ENCODE measurements at regions not wholly inside any gene's neighbourhood (a gene's known extent, or its start where the extent isn't known, plus 50 kb on each side); places are given as distances from the start of the nearest gene placed in this dataset.

DNA sequence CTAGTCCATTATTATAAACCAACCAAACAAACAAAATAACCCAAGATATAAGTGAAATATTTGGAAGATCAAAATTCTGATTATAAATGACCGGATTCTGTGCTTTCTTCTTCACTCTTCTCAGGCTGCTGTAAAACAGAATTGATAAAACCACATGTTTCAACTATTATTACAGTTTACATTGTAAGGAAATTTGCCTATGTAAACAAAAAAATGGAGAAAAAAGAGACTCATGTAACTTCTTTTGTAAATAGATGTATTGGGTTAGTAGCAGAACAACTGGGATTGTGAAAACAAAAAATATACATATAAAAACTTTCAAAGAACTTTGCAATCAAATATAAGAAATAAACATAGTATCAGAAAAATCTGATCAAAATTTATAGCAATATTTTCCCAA is 295.2 kb upstream of the CCDC179 start:
- Histone ChIP-seq H3K4me2 (ENCODE audit: control insufficient read depth, extremely low read depth, insufficient read depth, low read depth, low read length) (no peak overlapping the region), H4K20me1 (ENCODE audit: control insufficient read depth, extremely low read depth, insufficient read depth, low read length) (no peaks in the 10 kb centered on the region), H2AFZ (ENCODE audit: control insufficient read depth, low read length) (no peak overlapping the region), H3K4me1 (ENCODE audit: control insufficient read depth, extremely low read depth, insufficient read depth, low read length) (no peaks in the 10 kb centered on the region), H3K79me2 (ENCODE audit: control insufficient read depth, insufficient read depth, low read length) (no peaks in the 10 kb centered on the region), H3K9me1 (ENCODE audit: control insufficient read depth, extremely low read depth, insufficient read depth, low read length) (no peaks in the 10 kb centered on the region), H3K27me3 (ENCODE audit: control insufficient read depth, extremely low read depth, insufficient read depth, low read length) (no peaks in the 10 kb centered on the region), H3K27ac (ENCODE audit: control insufficient read depth, insufficient read depth, low read length) (no peak overlapping the region), H3K4me3 (ENCODE audit: control insufficient read depth in 2 of 3, extremely low read depth in 1 of 3, insufficient read depth in 2 of 3, low read depth in 1 of 3, low read length in 3 of 3) (no peak overlapping the region), H3K36me3 (ENCODE audit: control insufficient read depth in 2 of 2, extremely low read depth in 1 of 2, insufficient read depth in 2 of 2, low read length in 2 of 2) (no peaks in the 10 kb centered on the region), H3K9ac (ENCODE audit: control insufficient read depth, extremely low read depth, insufficient read depth, low read length) (no peak overlapping the region), H3K9me3 (ENCODE audit: control insufficient read depth, low read depth, low read length) (no peaks in the 10 kb centered on the region)
- no peak for TF ChIP-seq EZH2 (IDR thresholded peaks at IDR 0.05; ENCODE audit: low read length)
- TF ChIP-seq, protein P1, sequence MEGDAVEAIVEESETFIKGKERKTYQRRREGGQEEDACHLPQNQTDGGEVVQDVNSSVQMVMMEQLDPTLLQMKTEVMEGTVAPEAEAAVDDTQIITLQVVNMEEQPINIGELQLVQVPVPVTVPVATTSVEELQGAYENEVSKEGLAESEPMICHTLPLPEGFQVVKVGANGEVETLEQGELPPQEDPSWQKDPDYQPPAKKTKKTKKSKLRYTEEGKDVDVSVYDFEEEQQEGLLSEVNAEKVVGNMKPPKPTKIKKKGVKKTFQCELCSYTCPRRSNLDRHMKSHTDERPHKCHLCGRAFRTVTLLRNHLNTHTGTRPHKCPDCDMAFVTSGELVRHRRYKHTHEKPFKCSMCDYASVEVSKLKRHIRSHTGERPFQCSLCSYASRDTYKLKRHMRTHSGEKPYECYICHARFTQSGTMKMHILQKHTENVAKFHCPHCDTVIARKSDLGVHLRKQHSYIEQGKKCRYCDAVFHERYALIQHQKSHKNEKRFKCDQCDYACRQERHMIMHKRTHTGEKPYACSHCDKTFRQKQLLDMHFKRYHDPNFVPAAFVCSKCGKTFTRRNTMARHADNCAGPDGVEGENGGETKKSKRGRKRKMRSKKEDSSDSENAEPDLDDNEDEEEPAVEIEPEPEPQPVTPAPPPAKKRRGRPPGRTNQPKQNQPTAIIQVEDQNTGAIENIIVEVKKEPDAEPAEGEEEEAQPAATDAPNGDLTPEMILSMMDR (optimal IDR thresholded peaks at IDR 0.05 in 1 of 3, IDR thresholded peaks at IDR 0.05 in 1 of 3, conservative IDR thresholded peaks at IDR 0.05 in 1 of 3; ENCODE audit: extremely low read depth in 1 of 3, insufficient read depth in 2 of 3, low read length in 3 of 3), result no peak
- FAIRE-seq, result no peak
- DNase-seq (ENCODE audit: low read depth, low spot score), result no peak
- dilution Hi-C loops (cut with MboI; ENCODE audit: extremely low pct_ligation_motif_present, low sequenced_read_pairs), result no loop called here

DNA sequence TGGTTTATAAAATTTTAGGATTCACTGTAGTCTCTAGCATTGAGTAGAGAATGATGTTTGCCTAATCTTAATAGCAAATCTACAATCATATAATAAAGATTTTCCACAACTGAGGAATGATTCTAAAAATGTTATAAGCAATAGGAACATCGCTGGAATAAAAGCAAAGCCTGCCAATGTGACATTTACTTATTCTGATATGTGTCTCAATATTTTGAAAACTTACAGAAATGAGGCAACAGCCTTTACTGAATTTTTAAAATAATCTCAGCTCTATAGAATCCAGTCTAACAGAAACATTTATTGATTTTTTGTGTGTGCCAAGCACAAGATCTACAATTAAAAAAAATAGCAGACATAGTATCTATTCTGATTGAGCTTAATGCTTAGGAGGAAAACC is 303.7 kb upstream of the CCDC179 start:
- no peak overlapping the region for H3K9ac ChIP-seq (ENCODE audit: control insufficient read depth, extremely low read depth, insufficient read depth, low read length)
- H3K4me3 ChIP-seq (ENCODE audit: control insufficient read depth in 2 of 3, extremely low read depth in 1 of 3, insufficient read depth in 2 of 3, low read depth in 1 of 3, low read length in 3 of 3), result no peak overlapping the region
- H4K20me1 ChIP-seq (ENCODE audit: control insufficient read depth, extremely low read depth, insufficient read depth, low read length), result no peaks in the 10 kb centered on the region
- TF ChIP-seq EZH2 (IDR thresholded peaks at IDR 0.05; ENCODE audit: low read length), result no peak
- TF ChIP-seq, protein P1 (optimal IDR thresholded peaks at IDR 0.05 in 1 of 3, IDR thresholded peaks at IDR 0.05 in 1 of 3, conservative IDR thresholded peaks at IDR 0.05 in 1 of 3; ENCODE audit: extremely low read depth in 1 of 3, insufficient read depth in 2 of 3, low read length in 3 of 3), result no peak
- dilution Hi-C loops (cut with MboI; ENCODE audit: extremely low pct_ligation_motif_present, low sequenced_read_pairs), result no loop called here
- FAIRE-seq (no peak), DNase-seq (ENCODE audit: low read depth, low spot score) (no peak)
- H3K4me1 ChIP-seq (ENCODE audit: control insufficient read depth, extremely low read depth, insufficient read depth, low read length), result no peaks in the 10 kb centered on the region
- H3K79me2 ChIP-seq (ENCODE audit: control insufficient read depth, insufficient read depth, low read length), result no peaks in the 10 kb centered on the region
- no peaks in the 10 kb centered on the region for H3K9me1 ChIP-seq (ENCODE audit: control insufficient read depth, extremely low read depth, insufficient read depth, low read length)
- H3K36me3 ChIP-seq (ENCODE audit: control insufficient read depth in 2 of 2, extremely low read depth in 1 of 2, insufficient read depth in 2 of 2, low read length in 2 of 2), result no peaks in the 10 kb centered on the region
- H2AFZ ChIP-seq (ENCODE audit: control insufficient read depth, low read length), result no peak overlapping the region
- H3K4me2 ChIP-seq (ENCODE audit: control insufficient read depth, extremely low read depth, insufficient read depth, low read depth, low read length), result no peak overlapping the region
- no peak overlapping the region for H3K27ac ChIP-seq (ENCODE audit: control insufficient read depth, insufficient read depth, low read length)
- H3K27me3 ChIP-seq (ENCODE audit: control insufficient read depth, extremely low read depth, insufficient read depth, low read length), result no peaks in the 10 kb centered on the region
- H3K9me3 ChIP-seq (ENCODE audit: control insufficient read depth, low read depth, low read length), result no peaks in the 10 kb centered on the region
